ENCODE measurements at regions not wholly inside any gene's neighbourhood (a gene's known extent, or its start where the extent isn't known, plus 50 kb on each side); places are given as distances from the start of the nearest gene placed in this dataset.

- ChIA-PET CTCF (no interaction called here), POLR2A (no interaction called here)
- Histone ChIP-seq H3K4me3 (ENCODE audit: low read depth in 2 of 2, low read length in 1 of 2) (no peak overlapping the region), H4K20me1 (ENCODE audit: insufficient read depth) (no peaks in the 10 kb centered on the region), H2AFZ (ENCODE audit: low read depth) (no peak overlapping the region), H3K79me2 (ENCODE audit: insufficient read depth) (no peaks in the 10 kb centered on the region), H3K9ac (no peak overlapping the region), H3F3A (replicated peaks; ENCODE audit: insufficient read depth) (no peaks in the 10 kb centered on the region), H3K9me3 (no peaks in the 10 kb centered on the region), H3K4me2 (no peak overlapping the region), H3K27ac (ENCODE audit: low read depth in 2 of 2, low read length in 1 of 2) (no peak overlapping the region), H3K9me2 (no peaks in the 10 kb centered on the region), H3K27me3 (ENCODE audit: insufficient read depth) (no peaks in the 10 kb centered on the region), H3K4me1 (ENCODE audit: control insufficient read depth in 1 of 2, insufficient read depth in 2 of 2, low read depth in 1 of 2, low read length in 1 of 2) (no peaks in the 10 kb centered on the region), H3K36me3 (replicated peaks in 1 of 2; ENCODE audit: control insufficient read depth in 1 of 2, insufficient read depth in 2 of 2, low read length in 1 of 2) (no peaks in the 10 kb centered on the region)
- no peak for TF ChIP-seq SIN3A (IDR thresholded peaks at IDR 0.05; ENCODE audit: borderline replicate concordance, low read depth, low read length)
- TF ChIP-seq TCF12 (IDR thresholded peaks at IDR 0.05): no peak
- no peak for TF ChIP-seq IRF3 (IDR thresholded peaks at IDR 0.05; ENCODE audit: low read depth, low read length)
- no peak for TF ChIP-seq CHD2 (IDR thresholded peaks at IDR 0.05; ENCODE audit: low read length, partially characterized antibody)
- TF ChIP-seq RCOR1 (IDR thresholded peaks at IDR 0.05; ENCODE audit: low read length): no peak
- no peak for TF ChIP-seq NFIC (IDR thresholded peaks at IDR 0.05; ENCODE audit: borderline replicate concordance)
- no peak for TF ChIP-seq NRF1 (IDR thresholded peaks at IDR 0.05; ENCODE audit: low read depth, low read length)
- no peak for TF ChIP-seq ELF1 (IDR thresholded peaks at IDR 0.05)
- TF ChIP-seq RXRA (IDR thresholded peaks at IDR 0.05; ENCODE audit: borderline replicate concordance, low read depth): no peak
- no peak for TF ChIP-seq REST (IDR thresholded peaks at IDR 0.05; ENCODE audit: low read depth, low read length)
- TF ChIP-seq FOXM1 (IDR thresholded peaks at IDR 0.05; ENCODE audit: low read depth): no peak
- no peak for TF ChIP-seq CTCF (IDR thresholded peaks at IDR 0.05)
- TF ChIP-seq SMC3 (IDR thresholded peaks at IDR 0.05; ENCODE audit: low read depth, low read length): no peak
- no peak for TF ChIP-seq MEF2A (IDR thresholded peaks at IDR 0.05; ENCODE audit: borderline replicate concordance, low read depth)
- TF ChIP-seq JUND (IDR thresholded peaks at IDR 0.05): no peak
- TF ChIP-seq TAF1 (IDR thresholded peaks at IDR 0.05; ENCODE audit: borderline replicate concordance, low read depth, low read length): no peak
- no peak for TF ChIP-seq USF1 (IDR thresholded peaks at IDR 0.05; ENCODE audit: borderline replicate concordance, low read depth)
- TF ChIP-seq MXI1 (IDR thresholded peaks at IDR 0.05; ENCODE audit: low read depth, low read length): no peak
- TF ChIP-seq EZH2phosphoT487 (IDR thresholded peaks at IDR 0.05; ENCODE audit: borderline replicate concordance, low read depth): no peak
- TF ChIP-seq POLR2AphosphoS5 (IDR thresholded peaks at IDR 0.05; ENCODE audit: low read depth, low read length): no peak
- 40% methylated on average over 2 of the region's 7 CpGs for WGBS (ENCODE audit: low lambda C conversion rate)
- no peak for DNase-seq
These were observed 1537.0 kb upstream of the CDH9 start for GRCh38 chr5:28575368-28575767.

All from SK-N-SH (cell line).